ENCODE measurements at regions not wholly inside any gene's neighbourhood (a gene's known extent, or its start where the extent isn't known, plus 50 kb on each side); places are given as distances from the start of the nearest gene placed in this dataset.
A peak's percentile ranks its signal among the peaks of the same experiment; 100 is the strongest.

GRCh38 chr2:9139491-9140443, 66.8 kb upstream of the ASAP2 start:
- TF ChIP-seq POLR2A (IDR thresholded peaks at IDR 0.05; ENCODE audit: low read depth, low read length), result no peak
- TF ChIP-seq CTCF (IDR thresholded peaks at IDR 0.05; ENCODE audit: extremely low read depth in 1 of 2, insufficient read depth in 1 of 2, low read depth in 1 of 2, low read length in 2 of 2), result peak; percentile 82 to 86
- no peak for TF ChIP-seq EZH2 (IDR thresholded peaks at IDR 0.05; ENCODE audit: borderline replicate concordance, low read depth, low read length, severe bottlenecking)
- TF ChIP-seq JUN (IDR thresholded peaks at IDR 0.05; ENCODE audit: borderline replicate concordance, insufficient read depth, insufficient read length, low read depth), result no peak
- TF ChIP-seq MYC (IDR thresholded peaks at IDR 0.05; ENCODE audit: low read depth, low read length), result no peak
- TF ChIP-seq GATA2 (IDR thresholded peaks at IDR 0.05; ENCODE audit: insufficient read depth, insufficient read length, low read depth, low read length), result no peak
- TF ChIP-seq POLR2AphosphoS5 (IDR thresholded peaks at IDR 0.05; ENCODE audit: insufficient read depth, low read depth, low read length), result no peak
